GM18505 (cell line): ENCODE measurements at regions not wholly inside any gene's neighbourhood (a gene's known extent, or its start where the extent isn't known, plus 50 kb on each side); places are given as distances from the start of the nearest gene placed in this dataset.
A peak's percentile ranks its signal among the peaks of the same experiment; 100 is the strongest.
"Not testable (repeated sequence)": the region's sequence is repeated elsewhere in the genome, so short reads cannot be mapped to it uniquely, and the experiment has no call there.

Experiments
- ATAC-seq: cut with Tn5 transposase; IDR thresholded peaks from one replicate; pipeline ENCODE4 v1.9.1; 2021; ENCODE audit not compliant: unreplicated experiment
- POLR2A ChIP-seq: IDR thresholded peaks from 4 replicates; pipeline ENCODE4 v1.6.1; 2011; ENCODE audit warnings: borderline replicate concordance; ENCODE audit not compliant: insufficient read depth, insufficient read length; ENCODE audit errors: extremely low read depth

DNA sequence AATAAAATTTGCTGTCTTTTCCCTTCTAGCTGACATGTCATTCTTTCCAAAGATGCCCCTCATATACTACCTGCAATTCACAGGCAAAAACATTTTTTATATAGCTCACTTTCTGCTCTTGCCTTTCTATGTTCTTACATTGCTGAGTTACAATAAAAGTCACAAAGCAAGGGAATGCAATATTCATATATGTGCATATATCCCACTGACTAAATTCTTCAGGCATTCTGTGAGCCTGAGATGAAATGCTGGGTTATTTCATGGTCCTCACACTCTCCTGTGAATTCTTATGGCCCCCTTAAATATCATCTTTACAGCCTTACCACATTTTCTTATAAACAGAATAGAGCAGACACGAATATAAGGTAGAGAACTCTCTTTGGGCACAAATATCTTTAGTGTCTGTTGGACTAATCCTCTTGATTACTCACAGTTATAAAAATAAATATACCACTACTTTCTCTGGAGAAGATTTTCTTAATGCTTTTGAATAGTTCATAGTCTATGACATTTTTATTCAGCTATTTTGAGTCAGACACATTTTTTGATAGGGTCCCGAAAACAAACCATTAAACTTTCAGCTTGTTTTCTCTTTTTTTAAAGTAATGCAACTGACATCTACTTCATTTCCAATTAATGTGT, 84.1 kb upstream of the H2AZ1 start:
- no peak for ATAC-seq
- TF ChIP-seq POLR2A, result no peak

DNA sequence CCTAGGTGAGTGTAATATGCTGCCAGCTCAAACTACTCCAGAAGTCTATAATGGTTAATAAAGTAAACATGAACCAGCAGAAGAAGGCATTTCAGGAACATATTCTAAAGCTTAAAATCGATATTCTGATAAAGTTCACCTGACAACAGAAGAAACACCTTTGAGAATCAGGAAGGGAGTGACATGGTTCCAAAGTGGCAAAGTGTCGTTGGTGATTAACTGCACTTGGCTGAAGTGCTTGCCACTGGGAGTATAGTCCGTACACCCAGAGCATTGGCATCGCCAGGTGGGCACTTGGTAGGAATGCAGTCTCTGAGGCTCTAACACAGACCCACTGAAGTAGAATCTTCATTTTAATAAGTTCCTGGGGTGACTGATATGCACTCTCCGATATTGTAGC, 76.0 kb upstream of the H2AZ1 start:
- no peak for ATAC-seq
- no peak for TF ChIP-seq POLR2A

DNA sequence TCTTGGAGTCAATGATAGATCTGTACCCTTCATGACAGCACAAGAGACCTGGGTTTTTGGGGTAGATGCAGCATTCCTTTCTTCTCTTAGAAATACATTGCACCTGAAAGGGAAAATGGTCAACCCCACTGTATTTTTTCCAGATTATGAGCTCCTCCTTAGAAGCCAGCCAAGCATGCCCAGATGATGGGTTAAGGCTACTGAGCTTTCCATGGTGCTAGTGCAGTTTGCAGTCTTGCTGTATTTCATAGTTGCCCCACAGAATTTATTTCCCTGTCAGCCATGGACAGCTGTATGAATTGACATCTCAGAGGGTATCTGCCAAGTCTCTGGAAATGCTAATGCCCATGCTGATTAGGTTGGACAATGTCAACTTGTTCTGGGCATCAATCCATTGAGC, 73.7 kb upstream of the H2AZ1 start:
- TF ChIP-seq POLR2A, result no peak
- no peak for ATAC-seq

DNA sequence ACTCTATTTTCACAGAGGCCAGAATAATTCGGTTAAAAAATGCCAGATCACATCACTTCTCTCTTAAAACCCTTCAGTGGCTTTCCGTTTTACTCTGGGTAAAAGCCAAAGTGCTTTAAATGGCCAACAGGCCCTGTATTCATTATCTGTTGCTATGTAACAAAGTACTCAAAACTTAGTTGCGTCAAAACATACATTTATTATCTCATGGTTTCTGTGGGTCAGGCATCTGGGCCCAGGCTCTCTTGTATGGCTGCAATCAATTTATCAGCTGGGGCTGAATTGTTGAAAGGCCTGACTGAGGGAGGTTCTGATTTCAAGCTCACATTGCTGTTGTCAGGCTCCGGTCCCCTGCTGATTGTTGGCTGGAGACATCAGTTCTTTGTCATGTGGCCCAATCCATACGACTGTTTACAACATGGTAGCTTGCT, 72.7 kb upstream of the H2AZ1 start:
- no peak for TF ChIP-seq POLR2A
- ATAC-seq, result no peak

DNA sequence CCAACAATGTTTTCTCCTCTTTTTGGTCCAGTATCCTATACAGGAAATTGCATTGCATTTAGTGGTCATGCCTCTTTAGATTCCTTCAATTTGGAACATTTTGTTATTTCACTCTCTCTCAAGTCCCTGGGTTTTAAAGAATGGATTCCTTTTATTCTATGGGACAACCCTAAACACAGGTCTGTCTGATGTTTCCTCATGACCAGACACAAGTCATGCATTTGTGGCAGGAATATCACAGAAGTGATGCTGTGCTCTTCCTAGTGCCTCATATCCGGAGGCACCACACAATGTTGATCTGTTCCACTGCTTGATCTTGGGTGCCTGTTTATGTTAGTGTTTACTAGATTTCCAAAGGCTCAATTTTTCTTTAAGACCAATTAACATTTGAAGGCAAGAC, 69.7 kb upstream of the H2AZ1 start:
- ATAC-seq, result no peak
- no peak for TF ChIP-seq POLR2A

DNA sequence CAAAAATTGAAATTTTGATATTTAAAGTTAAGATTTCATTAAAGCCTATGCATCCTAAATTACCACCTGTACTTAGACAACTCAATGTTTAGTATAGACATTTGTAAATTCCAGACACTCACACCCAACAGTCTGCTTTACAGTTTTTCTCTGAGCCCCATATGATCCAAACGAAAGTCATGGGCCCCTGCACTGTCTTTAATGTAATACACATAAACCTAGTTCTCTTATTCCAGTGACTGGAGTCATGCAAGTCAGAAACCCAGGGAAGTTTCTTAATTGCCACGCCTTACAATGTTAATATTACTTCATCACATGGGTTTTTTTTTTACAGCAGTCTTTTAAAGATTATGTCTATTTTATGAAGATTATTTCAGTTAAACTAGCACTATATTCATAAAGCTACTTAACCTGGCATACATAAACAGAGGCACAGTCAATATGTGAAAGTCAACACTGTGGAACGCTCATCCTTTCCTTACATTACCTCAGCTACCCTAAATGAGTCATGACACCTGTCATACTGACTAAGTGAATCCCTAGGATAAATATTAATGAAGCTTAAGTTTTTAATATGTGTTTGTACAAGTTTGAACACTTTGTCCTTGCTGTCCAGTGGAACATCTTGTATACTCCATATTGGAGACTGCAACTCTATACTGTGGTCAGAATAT, 67.7 kb upstream of the H2AZ1 start:
- ATAC-seq, result peak; percentile 89

DNA sequence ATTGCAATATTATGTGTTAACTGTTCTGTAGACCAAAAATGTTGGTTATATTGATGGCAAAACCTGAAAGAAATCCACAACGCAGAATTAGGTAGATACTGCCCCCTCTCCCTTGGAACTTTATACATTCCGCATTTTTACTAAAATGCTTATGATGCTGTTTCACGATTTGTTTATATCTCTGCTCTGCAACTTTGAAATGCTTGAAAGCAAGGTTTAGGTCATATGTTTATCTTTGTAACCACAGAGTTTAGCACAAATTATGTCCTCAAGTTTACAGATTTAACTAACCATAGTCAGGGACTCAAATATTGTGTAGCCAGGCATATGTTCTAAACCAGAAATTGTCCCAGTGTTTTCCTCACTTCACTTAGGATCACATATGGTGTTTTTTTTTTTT, 66.1 kb upstream of the H2AZ1 start:
- ATAC-seq, result no peak
- TF ChIP-seq POLR2A, result no peak

More for the DNA sequence above, 67.7 kb upstream of the H2AZ1 start:
- TF ChIP-seq POLR2A, result no peak

DNA sequence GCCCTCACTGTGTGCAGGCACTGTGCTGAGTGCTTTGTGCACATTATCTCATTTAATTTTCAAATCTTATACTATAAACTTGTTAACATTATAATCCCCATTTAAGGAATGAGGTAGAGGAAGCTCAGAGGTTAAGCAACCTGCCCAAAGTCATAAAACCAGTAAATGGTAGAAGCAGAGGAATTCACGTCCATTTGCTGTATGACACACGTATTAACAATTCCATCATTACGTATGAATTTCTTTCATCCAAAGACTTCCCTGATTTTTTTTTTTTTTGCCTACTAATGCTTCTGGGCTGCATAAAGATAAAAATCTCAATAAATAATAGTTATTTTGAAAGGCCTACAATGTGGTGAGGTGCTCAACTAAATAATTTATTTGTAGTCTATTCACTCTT, 64.5 kb upstream of the H2AZ1 start:
- ATAC-seq, result no peak
- TF ChIP-seq POLR2A, result no peak

DNA sequence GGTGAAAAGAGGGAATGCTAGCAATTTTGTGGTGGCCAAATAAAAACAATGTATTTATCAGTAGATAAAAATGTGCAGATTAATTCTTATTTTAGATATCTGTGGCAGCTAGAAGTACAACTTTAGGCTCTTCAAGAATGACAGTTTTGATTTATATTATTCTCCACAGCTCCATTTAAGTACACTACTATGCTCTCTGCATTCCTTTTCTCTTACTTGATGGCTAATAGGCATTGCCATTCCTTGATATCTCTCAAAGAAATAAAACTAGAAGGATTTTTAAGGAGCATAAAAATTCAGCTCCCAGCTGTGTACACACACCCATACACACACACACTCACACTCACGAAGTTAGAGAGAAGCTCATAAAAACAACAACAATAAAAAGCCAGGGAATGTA, 59.4 kb upstream of the H2AZ1 start:
- no peak for TF ChIP-seq POLR2A
- no peak for ATAC-seq

DNA sequence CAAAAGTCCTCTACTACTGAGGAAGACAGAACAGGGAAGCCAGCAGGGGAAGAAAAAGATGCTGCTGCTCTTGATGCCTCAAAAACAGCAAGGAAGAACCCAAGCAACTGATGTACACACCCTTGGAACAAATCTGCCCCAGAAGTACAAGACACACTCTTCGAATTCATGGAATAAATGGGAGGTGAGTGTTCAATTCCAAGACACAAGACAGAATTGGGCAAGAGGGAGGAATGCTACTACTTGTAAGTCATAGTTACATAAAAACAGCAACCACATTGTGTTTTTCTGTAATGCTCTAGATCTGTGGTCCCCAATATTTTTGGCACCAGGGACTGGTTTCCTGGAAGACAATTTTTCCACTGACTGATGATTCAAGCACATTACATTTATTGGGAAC, 58.0 kb upstream of the H2AZ1 start:
- TF ChIP-seq POLR2A, result no peak
- ATAC-seq, result no peak

DNA sequence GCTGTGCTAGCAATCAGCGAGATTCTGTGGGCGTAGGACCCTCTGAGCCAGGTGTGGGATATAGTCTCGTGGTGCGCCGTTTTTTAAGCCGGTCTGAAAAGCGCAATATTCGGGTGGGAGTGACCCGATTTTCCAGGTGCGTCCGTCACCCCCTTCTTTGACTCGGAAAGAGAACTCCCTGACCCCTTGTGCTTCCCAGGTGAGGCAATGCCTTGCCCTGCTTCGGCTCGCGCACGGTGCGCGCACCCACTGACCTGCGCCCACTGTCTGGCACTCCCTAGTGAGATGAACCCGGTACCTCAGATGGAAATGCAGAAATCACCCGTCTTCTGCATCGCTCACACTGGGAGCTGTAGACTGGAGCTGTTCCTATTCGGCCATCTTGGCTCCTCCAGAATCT, 56.1 kb upstream of the H2AZ1 start:
- not testable (repeated sequence) for ATAC-seq
